GM12878 (cell line): ENCODE measurements at regions not wholly inside any gene's neighbourhood (a gene's known extent, or its start where the extent isn't known, plus 50 kb on each side); places are given as distances from the start of the nearest gene placed in this dataset.

Source experiments
- ATAC-seq: fragments of 200-7000 bp; cut with Tn5 transposase; 3 replicates; pipeline ENCODE4 v1.9.1; 2020; ENCODE audit warnings: mild to moderate bottlenecking, moderate library complexity
- BruUV-seq: library from RNA; stranded (reverse); fragments of 400-500 nt; replicated peaks from 2 replicates; lab custom pipeline; 2021; lab: Mats Ljungman, UMichigan
- CTCF ChIA-PET: fragments of 300-600 bp; sonication (Branson Sonifier 250); formaldehyde crosslinking; extraction: SDS; loops from one replicate; lab custom pipeline; 2021; ENCODE audit warnings: inconsistent platforms; lab: Yijun Ruan, JAX
- POLR2A ChIA-PET: fragments of 350-600 bp; formaldehyde crosslinking; extraction: SDS; loops from one replicate; lab custom pipeline; 2021; ENCODE audit warnings: inconsistent platforms; lab: Charles Lee
- RAD21 ChIA-PET: fragments of 300-600 bp; sonication (Branson Sonifier 250); formaldehyde crosslinking; loops from one replicate; lab custom pipeline; 2023; ENCODE audit warnings: antibody characterized with exemption; ENCODE audit not compliant: unreplicated experiment; lab: Charles Lee
- SMC1A ChIA-PET: fragments of 300-600 bp; sonication (Branson Sonifier 250); formaldehyde crosslinking; loops from one replicate; lab custom pipeline; 2023; ENCODE audit not compliant: unreplicated experiment, uncharacterized antibody; lab: Charles Lee
- DNase-seq: peaks from one replicate; pipeline ENCODE4 v3.0.0-alpha.2; 2011; ENCODE audit warnings: low read depth, low spot score
- FAIRE-seq: peaks from 3 replicates; lab custom pipeline; 2011; peaks lifted over from hg19 to GRCh38; lab: Jason Lieb, UNC
- H2AFZ ChIP-seq: 2 replicates; pipeline ENCODE4 v1.6.0; 2011; ENCODE audit warnings: low read depth, low read length, control low read depth; ENCODE audit not compliant: control insufficient read depth
- H3K27ac ChIP-seq: 2 replicates; pipeline ENCODE4 v1.5.1; 2011; ENCODE audit warnings: control low read depth; ENCODE audit not compliant: control insufficient read depth, insufficient read depth
- H3K27me3 ChIP-seq, 2 experiments: replicated peaks in 1 of 2; 2 replicates each; pipeline versions ENCODE4 v1.6.0 to v1.6.1; 2011; ENCODE audit warnings: low read length in 1 of 2; ENCODE audit not compliant: control insufficient read depth in 2 of 2, insufficient read depth in 2 of 2
- H3K36me3 ChIP-seq, 2 experiments: 2 replicates each; pipeline ENCODE4 v1.5.1; 2011; ENCODE audit warnings: low read length in 1 of 2; ENCODE audit not compliant: control insufficient read depth in 2 of 2, insufficient read depth in 2 of 2
- H3K4me1 ChIP-seq: 2 replicates; pipeline ENCODE4 v1.6.1; 2011; ENCODE audit warnings: mild to moderate bottlenecking, low read length, moderate library complexity, mixed read lengths; ENCODE audit not compliant: control insufficient read depth, insufficient read depth
- H3K4me2 ChIP-seq: 2 replicates; pipeline ENCODE4 v1.6.0; 2011; ENCODE audit warnings: control low read depth; ENCODE audit not compliant: control insufficient read depth, insufficient read depth
- H3K4me3 ChIP-seq: fragments of 200-600 bp; sonication (generic); 2 replicates; pipeline ENCODE4 v1.5.1; 2016
- H3K79me2 ChIP-seq: 2 replicates; pipeline ENCODE4 v1.6.0; 2011; ENCODE audit warnings: low read length; ENCODE audit not compliant: control insufficient read depth, insufficient read depth
- H3K9ac ChIP-seq: 2 replicates; pipeline ENCODE4 v1.8.0; 2011; ENCODE audit warnings: low read length, control low read depth, mixed read lengths; ENCODE audit not compliant: control insufficient read depth, insufficient read depth
- H3K9me3 ChIP-seq: replicated peaks from 3 replicates; pipeline ENCODE4 v1.5.1; 2011; ENCODE audit warnings: mild to moderate bottlenecking, low read length; ENCODE audit not compliant: control insufficient read depth, insufficient read depth
- H4K20me1 ChIP-seq: 2 replicates; pipeline ENCODE4 v1.6.0; 2011; ENCODE audit not compliant: control insufficient read depth, insufficient read depth
- ASH2L ChIP-seq: fragments of 300-600, 200-600 bp; sonication (generic); IDR thresholded peaks from 2 replicates; pipeline ENCODE4 v1.6.1; 2017; ENCODE audit warnings: low read depth, mild to moderate bottlenecking, borderline replicate concordance
- ATF2 ChIP-seq: IDR thresholded peaks from 2 replicates; pipeline ENCODE4 v1.6.1; 2012; ENCODE audit warnings: low read length, inconsistent platforms
- BCL3 ChIP-seq: IDR thresholded peaks from 2 replicates; pipeline ENCODE4 v1.6.1; 2011; ENCODE audit warnings: borderline replicate concordance, low read depth, mild to moderate bottlenecking, moderate library complexity, low read length; ENCODE audit not compliant: insufficient read depth, poor library complexity, severe bottlenecking
- BRCA1 ChIP-seq: IDR thresholded peaks from 2 replicates; pipeline ENCODE4 v1.6.1; 2011; ENCODE audit warnings: low read depth, low read length, improper control_type of control experiment
- CHD2 ChIP-seq: IDR thresholded peaks from 2 replicates; pipeline ENCODE4 v1.6.1; 2011; ENCODE audit warnings: low read depth, low read length, improper control_type of control experiment, borderline replicate concordance
- E2F8 ChIP-seq: fragments of 450-650 bp; IDR thresholded peaks from 2 replicates; pipeline ENCODE4 v1.6.1; 2018; ENCODE audit warnings: mild to moderate bottlenecking, low read depth, moderate library complexity; ENCODE audit not compliant: partially characterized antibody
- EZH2 ChIP-seq: IDR thresholded peaks from 2 replicates; pipeline ENCODE4 v1.6.1; 2012; ENCODE audit warnings: low read depth, mild to moderate bottlenecking, control low read depth, inconsistent platforms, low read length, borderline replicate concordance; ENCODE audit not compliant: control insufficient read depth
- GATAD2B ChIP-seq: fragments of 450-650 bp; conservative IDR thresholded peaks from 2 replicates; pipeline ENCODE4 v1.6.1; 2017; ENCODE audit warnings: low read depth, mild to moderate bottlenecking, moderate library complexity
- MAX ChIP-seq: IDR thresholded peaks from 2 replicates; pipeline ENCODE4 v1.6.1; 2012; ENCODE audit warnings: low read depth, low read length, improper control_type of control experiment
- NBN ChIP-seq: fragments of 450-650 bp; IDR thresholded peaks from 2 replicates; pipeline ENCODE4 v1.6.1; 2016
- NFYA ChIP-seq: IDR thresholded peaks from 2 replicates; pipeline ENCODE4 v1.6.1; 2011; ENCODE audit warnings: low read depth, mild to moderate bottlenecking, low read length, improper control_type of control experiment, borderline replicate concordance
- NRF1 ChIP-seq: conservative IDR thresholded peaks from 2 replicates; pipeline ENCODE4 v1.6.1; 2011; ENCODE audit warnings: mild to moderate bottlenecking, low read depth, low read length, improper control_type of control experiment
- RELA ChIP-seq: fragments of 450-650 bp; IDR thresholded peaks from 2 replicates; pipeline ENCODE4 v1.8.0; 2014; ENCODE audit warnings: borderline replicate concordance; ENCODE audit not compliant: partially characterized antibody
- REST ChIP-seq: IDR thresholded peaks from 2 replicates; pipeline ENCODE4 v1.6.1; 2012; ENCODE audit warnings: mild to moderate bottlenecking, low read depth, low read length
- SREBF2 ChIP-seq: IDR thresholded peaks from 2 replicates; pipeline ENCODE4 v1.6.1; 2012; ENCODE audit warnings: mild to moderate bottlenecking, low read length
- STAT1 ChIP-seq: fragments of 450-650 bp; conservative IDR thresholded peaks from 2 replicates; pipeline ENCODE4 v1.6.1; 2014; ENCODE audit warnings: antibody characterized with exemption, mild to moderate bottlenecking
- ZBED1 ChIP-seq: IDR thresholded peaks from 2 replicates; pipeline ENCODE4 v1.6.1; 2016; ENCODE audit warnings: borderline replicate concordance
- WGBS: methylation state at CpG from one replicate; pipeline ENCODE4 v1.1.6; 2016; ENCODE audit warnings: low lambda C conversion rate; ENCODE audit not compliant: insufficient replicate concordance, insufficient coverage; ENCODE audit errors: missing lambda C conversion rate; 5-methylcytosine and 5-hydroxymethylcytosine counted together
- in situ Hi-C: fragments of 300-500 bp; cut with MboI; formaldehyde crosslinking; loops from 9 replicates; pipeline ENCODE4 v1.14.3; 2018; ENCODE audit warnings: mixed read lengths
- intact Hi-C: fragments of 100-400 bp; cut with micrococcal nuclease; formaldehyde crosslinking; loops from one replicate; pipeline ENCODE4 v1.14.2; 2022; ENCODE audit not compliant: unreplicated experiment

GRCh38 chr9:78856781-78857180, 559.9 kb downstream of the PSAT1 start:
- no peak for DNase-seq
- ATAC-seq: no peak
- H3K4me3 ChIP-seq: no peak overlapping the region
- intact Hi-C loops (no loop called here), in situ Hi-C loops (no loop called here)
- H3K36me3 ChIP-seq: no peaks in the 10 kb centered on the region
- H3K4me1 ChIP-seq: no peaks in the 10 kb centered on the region
- FAIRE-seq: no peak
- CTCF ChIA-PET: no interaction called here
- H2AFZ ChIP-seq: no peak overlapping the region
- H3K79me2 ChIP-seq: no peaks in the 10 kb centered on the region
- no peak overlapping the region for H3K27ac ChIP-seq
- H3K4me2 ChIP-seq: no peak overlapping the region
- POLR2A ChIA-PET: no interaction called here
- SMC1A ChIA-PET: no interaction called here
- RAD21 ChIA-PET: no interaction called here
- no peaks in the 10 kb centered on the region for H4K20me1 ChIP-seq
- H3K27me3 ChIP-seq: no peaks in the 10 kb centered on the region
- H3K9ac ChIP-seq: no peak overlapping the region
- no TSS peak for BruUV-seq
- no peaks in the 10 kb centered on the region for H3K9me3 ChIP-seq
- 74% methylated on average over 8 of the region's 8 CpGs for WGBS
- TF ChIP-seq SREBF2 (no peak), BCL3 (no peak), GATAD2B (no peak), RELA (no peak), ZBED1 (no peak), EZH2 (no peak), E2F8 (no peak), STAT1 (no peak), MAX (no peak), NFYA (no peak), ATF2 (no peak), ASH2L (no peak), REST (no peak), BRCA1 (no peak), NBN (no peak), CHD2 (no peak), NRF1 (no peak)
